ENCODE measurements at regions not wholly inside any gene's neighbourhood (a gene's known extent, or its start where the extent isn't known, plus 50 kb on each side); places are given as distances from the start of the nearest gene placed in this dataset.

- Mint-ChIP-seq H3K4me3 (no peak overlapping the region), H3K9me3 (ENCODE audit: insufficient read depth) (no peaks in the 10 kb centered on the region), H3K27me3 (peaks cover 22% of the 10 kb centered on the region), H3K4me1 (no peaks in the 10 kb centered on the region), H3K27ac (no peak overlapping the region)
- no peak overlapping the region for H3K27ac ChIP-seq (ENCODE audit: low read length in 2 of 2)
- DNase-seq, result no peak
- no peak for TF ChIP-seq CTCF (IDR thresholded peaks at IDR 0.05)
- TF ChIP-seq EZH2 (IDR thresholded peaks at IDR 0.05; ENCODE audit: borderline replicate concordance, insufficient read depth, low read depth, low read length, poor library complexity, severe bottlenecking), result no peak
- peaks cover 0 to 4% (median 0%) of the 10 kb centered on the region in 4 experiments for H3K27me3 ChIP-seq (replicated peaks in 1 of 4; ENCODE audit: control extremely low read depth in 1 of 4, control insufficient read depth in 3 of 4, insufficient read depth in 4 of 4, low read length in 3 of 4)
- no peaks in the 10 kb centered on the region for H3K79me2 ChIP-seq (ENCODE audit: control insufficient read depth, insufficient read depth, low read length)
- no peak overlapping the region for H3K4me2 ChIP-seq (replicated peaks; ENCODE audit: low read depth, low read length, poor library complexity, severe bottlenecking)
- no peaks in the 10 kb centered on the region for H3K9me3 ChIP-seq (ENCODE audit: control extremely low read depth in 1 of 3, control insufficient read depth in 2 of 3, insufficient read depth in 1 of 3, low read length in 2 of 3)
- H3K4me3 ChIP-seq (ENCODE audit: control extremely low read depth in 1 of 5, extremely low read depth in 1 of 5, insufficient read depth in 1 of 5, low read depth in 2 of 5, low read length in 4 of 5), result no peak overlapping the region
- 95% methylated on average over 5 of the region's 5 CpGs for WGBS (ENCODE audit: insufficient coverage)
- ChIA-PET POLR2A (no interaction called here), CTCF (interaction anchor here (0.6 kb wide), 1 partner anchor 234 kb away, joined by 3 read pairs; no protein-coding TSS in a partner anchor)
- intact Hi-C loops (cut with micrococcal nuclease), result no loop called here
- no peaks in the 10 kb centered on the region for H4K20me1 ChIP-seq (ENCODE audit: control insufficient read depth, insufficient read depth, low read length, poor library complexity, severe bottlenecking)
- H3K4me1 ChIP-seq (ENCODE audit: control insufficient read depth in 2 of 2, insufficient read depth in 2 of 2, low read length in 2 of 2), result no peaks in the 10 kb centered on the region
- no peak for ATAC-seq (ENCODE audit: low read depth)
- H2AFZ ChIP-seq (ENCODE audit: insufficient read depth, low read depth, low read length, poor library complexity, severe bottlenecking), result no peak overlapping the region
- no peak overlapping the region for H3K9ac ChIP-seq (ENCODE audit: low read length)
- no peaks in the 10 kb centered on the region for H3K36me3 ChIP-seq (replicated peaks in 1 of 2; ENCODE audit: control extremely low read depth in 1 of 2, control insufficient read depth in 1 of 2, extremely low read depth in 1 of 2, insufficient read depth in 2 of 2, low read length in 1 of 2)
Measured at GRCh38 chr12:76284816-76285750, 63.1 kb downstream of the BBS10 start.

- TF ChIP-seq EZH2 (IDR thresholded peaks at IDR 0.05; ENCODE audit: borderline replicate concordance, insufficient read depth, low read depth, low read length, poor library complexity, severe bottlenecking) (no peak), CTCF (IDR thresholded peaks at IDR 0.05) (no peak)
- POLR2A ChIA-PET, result no interaction called here
- no peaks in the 10 kb centered on the region for H3K79me2 ChIP-seq (ENCODE audit: control insufficient read depth, insufficient read depth, low read length)
Measured at GRCh38 chr12:76282744-76283143, 65.5 kb downstream of the BBS10 start.

More at GRCh38 chr12:76282744-76283143, 65.5 kb downstream of the BBS10 start:
- H3K4me1 Mint-ChIP-seq, result no peaks in the 10 kb centered on the region
- Histone ChIP-seq H3K36me3 (replicated peaks in 1 of 2; ENCODE audit: control extremely low read depth in 1 of 2, control insufficient read depth in 1 of 2, extremely low read depth in 1 of 2, insufficient read depth in 2 of 2, low read length in 1 of 2) (no peaks in the 10 kb centered on the region), H3K9me3 (ENCODE audit: control extremely low read depth in 1 of 3, control insufficient read depth in 2 of 3, insufficient read depth in 1 of 3, low read length in 2 of 3) (no peaks in the 10 kb centered on the region), H4K20me1 (ENCODE audit: control insufficient read depth, insufficient read depth, low read length, poor library complexity, severe bottlenecking) (no peaks in the 10 kb centered on the region), H3K9ac (ENCODE audit: low read length) (no peak overlapping the region), H3K4me1 (ENCODE audit: control insufficient read depth in 2 of 2, insufficient read depth in 2 of 2, low read length in 2 of 2) (no peaks in the 10 kb centered on the region), H3K4me3 (ENCODE audit: control extremely low read depth in 1 of 5, extremely low read depth in 1 of 5, insufficient read depth in 1 of 5, low read depth in 2 of 5, low read length in 4 of 5) (no peak overlapping the region), H3K27me3 (replicated peaks in 1 of 4; ENCODE audit: control extremely low read depth in 1 of 4, control insufficient read depth in 3 of 4, insufficient read depth in 4 of 4, low read length in 3 of 4) (peaks cover 0 to 4% (median 0%) of the 10 kb centered on the region in 4 experiments), H3K4me2 (replicated peaks; ENCODE audit: low read depth, low read length, poor library complexity, severe bottlenecking) (no peak overlapping the region), H3K27ac (ENCODE audit: low read length in 2 of 2) (no peak overlapping the region), H2AFZ (ENCODE audit: insufficient read depth, low read depth, low read length, poor library complexity, severe bottlenecking) (no peak overlapping the region)
- H3K9me3 Mint-ChIP-seq (ENCODE audit: insufficient read depth), result no peaks in the 10 kb centered on the region
- intact Hi-C loops (cut with micrococcal nuclease), result no loop called here
- H3K27ac Mint-ChIP-seq, result no peak overlapping the region
- DNase-seq, result no peak
- H3K4me3 Mint-ChIP-seq, result no peak overlapping the region
- peaks cover 20% of the 10 kb centered on the region for H3K27me3 Mint-ChIP-seq
- ATAC-seq (ENCODE audit: low read depth), result no peak
- CTCF ChIA-PET, result no interaction called here
